Right lobe of liver (tissue), 4 donors: ENCODE measurements at regions not wholly inside any gene's neighbourhood (a gene's known extent, or its start where the extent isn't known, plus 50 kb on each side); places are given as distances from the start of the nearest gene placed in this dataset.

Source experiments
- CTCF ChIP-seq, 4 donors: fragments of 200-600 bp in 3 of 4; fragments of 450-650 bp in 1 of 4; IDR thresholded peaks; one replicate each; pipeline versions ENCODE4 v1.5.1 to v1.8.0; 2016 to 2022; ENCODE audit warnings: antibody characterized with exemption in 4 of 4, mild to moderate bottlenecking in 2 of 4
- POLR2A ChIP-seq: fragments of 450-650 bp; IDR thresholded peaks from one replicate; pipeline ENCODE4 v1.6.1; 2017; ENCODE audit warnings: antibody characterized with exemption, mild to moderate bottlenecking
- donor health status: DM: no; HTN: no; CAD: no.
- donor health status: DM: no; HTN: no; CAD: no.
- donor health status: DM: no; HTN: yes; CAD: no.

- TF ChIP-seq CTCF (IDR thresholded peaks at IDR 0.05) (no peak), POLR2A (no peak)
Observed at GRCh38 chr4:141578451-141578850, 57.9 kb upstream of the IL15 start.
